ENCODE measurements at regions not wholly inside any gene's neighbourhood (a gene's known extent, or its start where the extent isn't known, plus 50 kb on each side); places are given as distances from the start of the nearest gene placed in this dataset.

DNA sequence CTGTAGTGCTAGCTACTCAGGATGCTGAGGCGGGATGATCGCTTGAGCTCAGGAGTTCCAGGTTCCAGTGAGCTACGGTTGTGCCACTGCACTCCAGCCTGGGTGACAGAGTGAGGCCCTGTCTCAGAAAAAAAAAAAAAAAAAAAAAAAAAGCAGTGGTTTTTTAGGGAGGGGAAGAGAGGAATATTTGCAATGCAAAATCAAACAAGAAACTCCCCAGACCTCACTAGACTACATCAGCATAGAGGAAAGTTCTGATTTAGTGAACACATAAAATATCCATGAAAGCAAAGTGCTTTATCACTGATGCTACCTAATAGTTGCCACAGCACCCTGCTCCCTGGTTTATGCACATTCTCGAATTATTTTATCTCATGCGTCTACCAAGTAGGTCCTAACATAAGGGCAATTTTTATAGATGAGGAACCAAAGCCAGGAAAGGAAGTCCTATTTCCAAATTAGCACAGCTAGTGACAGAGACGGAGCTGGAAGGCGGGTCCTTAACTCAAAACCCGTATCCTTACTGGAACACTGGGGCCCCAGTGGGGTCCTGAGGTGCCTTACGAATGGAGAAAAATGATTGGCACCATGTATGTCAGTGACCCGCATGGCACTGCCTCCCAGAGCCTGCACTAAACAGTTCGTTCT is 50.7 kb upstream of the GPR157 start:
- DNase-seq (ENCODE audit: low read depth) = no peak

DNA sequence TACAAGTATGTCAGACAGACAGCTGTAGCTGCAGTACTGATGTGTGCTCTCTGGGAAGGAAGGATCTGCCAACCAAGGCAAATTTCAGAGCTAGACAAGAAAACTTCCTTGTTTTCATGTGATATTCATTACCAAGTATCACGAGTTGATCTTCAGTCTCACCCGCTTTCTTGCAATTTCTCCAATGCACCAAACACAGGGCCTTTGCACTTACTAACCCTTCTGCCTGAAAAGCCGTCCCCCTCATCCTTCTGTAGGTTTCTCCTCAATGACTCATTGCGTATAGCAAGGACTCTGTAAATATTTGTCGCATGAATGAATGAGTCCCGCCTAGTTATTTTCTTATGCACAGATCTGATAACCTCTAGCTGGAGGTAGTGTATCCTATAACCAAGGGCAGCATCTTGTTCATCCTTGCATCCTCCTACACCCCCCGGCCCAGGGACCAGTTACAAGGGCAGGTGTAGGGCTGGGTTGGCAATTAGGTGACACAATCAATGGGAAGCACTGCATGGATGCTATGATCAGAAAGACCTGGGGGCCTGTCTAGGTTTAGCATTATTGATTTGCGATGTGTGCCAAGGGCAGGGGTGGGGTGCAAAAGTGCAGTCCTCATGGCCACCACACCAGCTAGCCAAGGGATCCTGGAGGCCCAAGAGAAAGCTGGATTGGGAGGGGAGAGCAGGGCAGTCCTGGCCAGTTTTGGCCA is 51.4 kb upstream of the GPR157 start:
- no peak for DNase-seq (ENCODE audit: low read depth)

DNA sequence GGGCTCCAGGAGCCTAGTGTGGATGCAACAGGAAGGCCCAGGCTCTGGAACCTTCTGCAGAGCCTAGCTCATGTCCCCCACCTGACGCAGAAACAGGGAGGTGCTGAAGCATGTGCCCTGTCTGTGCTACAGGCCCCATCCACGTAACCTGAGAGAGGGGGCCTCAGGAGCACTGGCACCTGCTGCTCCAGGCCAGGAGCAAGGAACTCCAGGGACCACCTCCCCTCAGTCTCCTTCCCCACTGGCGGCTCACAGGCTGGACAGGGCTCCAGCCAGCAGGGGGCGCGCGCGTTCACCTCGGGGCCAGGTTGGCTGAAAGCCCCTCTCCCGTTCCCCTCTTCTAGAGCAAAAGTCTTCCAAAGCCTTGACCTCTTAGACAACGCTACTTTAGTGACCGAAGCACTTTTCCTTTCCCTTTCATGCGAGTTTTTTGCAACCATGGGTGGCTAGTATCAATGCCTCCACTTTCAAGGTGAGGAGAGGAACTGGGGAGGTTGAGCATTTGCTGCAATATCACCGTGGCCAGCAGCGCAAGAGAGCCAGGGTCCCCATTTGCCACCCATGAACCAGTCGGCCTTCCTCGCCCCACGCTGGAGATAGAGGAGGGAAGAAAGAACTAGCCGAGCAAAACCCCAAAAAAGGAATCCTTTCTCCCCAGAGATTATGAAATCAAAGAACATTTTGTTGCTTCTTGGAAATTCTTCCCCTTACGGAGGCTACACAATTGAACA is 52.4 kb upstream of the GPR157 start:
- peak; percentile 79 for DNase-seq (ENCODE audit: low read depth)

DNA sequence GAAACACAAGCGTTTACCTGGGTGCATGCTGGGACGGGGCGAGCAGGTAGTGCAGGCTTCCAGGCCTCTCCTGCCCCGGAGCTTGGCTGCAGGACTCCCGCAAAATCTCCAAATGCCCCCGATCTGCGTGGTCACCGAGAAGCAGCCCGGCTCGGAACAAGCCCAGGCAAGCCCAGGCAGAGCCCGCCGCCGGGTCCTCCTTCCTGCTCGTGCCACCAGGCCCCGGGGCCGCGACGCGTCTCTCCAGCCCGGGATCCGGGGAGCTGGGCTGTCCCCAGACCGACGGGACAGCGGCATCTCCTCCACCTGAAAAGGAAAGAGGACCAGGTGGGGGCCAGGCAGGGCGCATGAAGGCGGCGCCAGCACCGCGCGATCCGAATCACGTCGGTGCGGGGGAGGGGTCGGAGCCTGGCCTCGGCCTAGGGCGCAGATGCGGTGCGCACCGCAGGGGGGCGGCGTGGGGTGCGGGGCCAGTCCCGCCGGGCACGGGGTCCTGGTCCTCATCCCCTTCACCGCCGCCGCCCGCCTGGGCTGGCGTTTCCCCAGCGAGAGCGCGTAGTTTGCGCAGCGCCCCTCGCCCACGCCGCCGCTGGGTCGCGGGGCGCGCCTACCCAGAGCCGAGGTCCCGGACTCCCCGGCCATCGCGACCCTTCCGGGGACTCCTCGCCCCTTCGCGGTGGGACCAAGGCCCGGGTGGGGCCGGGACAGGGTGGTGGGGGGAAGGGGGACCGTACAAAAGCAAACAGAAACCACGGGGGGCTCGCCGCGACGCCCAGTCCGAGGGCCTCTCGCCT is 52.4 kb upstream of the H6PD start:
- DNase-seq (ENCODE audit: low read depth) = peak; percentile 64

DNA sequence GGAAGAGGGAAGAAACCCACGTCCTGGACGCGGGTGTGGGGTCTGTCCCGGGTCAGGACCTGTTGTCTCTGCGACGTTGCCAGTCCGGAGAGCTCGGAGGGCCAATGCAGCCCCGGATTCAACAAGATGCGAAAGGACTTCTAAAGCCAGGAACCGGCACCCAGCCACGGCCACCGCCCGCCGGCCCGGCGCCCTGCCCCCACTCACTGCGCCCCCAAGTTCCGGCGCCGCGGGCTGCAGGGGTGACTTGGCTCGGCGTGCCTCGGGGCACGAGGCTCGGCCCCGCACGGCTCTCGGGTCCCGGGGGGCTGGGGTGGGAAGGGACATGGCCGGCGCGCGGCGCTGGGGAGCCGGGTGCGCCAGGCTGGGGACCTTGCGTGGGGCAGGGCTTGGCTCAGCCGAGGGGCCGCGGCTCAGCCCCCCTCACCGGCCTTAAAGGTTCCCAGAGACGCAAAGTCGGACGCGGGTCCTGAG is 51.8 kb upstream of the H6PD start:
- peak; percentile 33 for DNase-seq (ENCODE audit: low read depth)

DNA sequence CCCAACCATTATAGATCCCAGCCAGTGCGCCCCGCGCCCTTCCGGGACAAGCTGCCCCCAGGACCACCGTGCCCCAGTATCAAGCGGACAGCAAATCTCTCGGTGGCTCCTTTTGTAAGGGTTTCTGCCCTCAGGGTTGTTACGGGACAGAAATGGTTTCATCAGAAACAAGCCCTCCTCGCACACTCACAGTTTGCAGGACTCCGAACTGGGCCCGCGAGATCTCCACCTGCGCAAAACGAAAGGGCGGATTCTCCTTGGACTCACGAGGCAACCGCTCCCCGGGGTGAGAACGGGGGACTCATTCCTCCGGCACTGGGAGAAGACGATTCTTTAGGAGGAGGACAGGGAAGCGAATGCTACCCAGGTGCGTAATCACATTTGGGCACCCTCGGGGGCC is 51.1 kb upstream of the H6PD start:
- DNase-seq (ENCODE audit: low read depth) = no peak

DNA sequence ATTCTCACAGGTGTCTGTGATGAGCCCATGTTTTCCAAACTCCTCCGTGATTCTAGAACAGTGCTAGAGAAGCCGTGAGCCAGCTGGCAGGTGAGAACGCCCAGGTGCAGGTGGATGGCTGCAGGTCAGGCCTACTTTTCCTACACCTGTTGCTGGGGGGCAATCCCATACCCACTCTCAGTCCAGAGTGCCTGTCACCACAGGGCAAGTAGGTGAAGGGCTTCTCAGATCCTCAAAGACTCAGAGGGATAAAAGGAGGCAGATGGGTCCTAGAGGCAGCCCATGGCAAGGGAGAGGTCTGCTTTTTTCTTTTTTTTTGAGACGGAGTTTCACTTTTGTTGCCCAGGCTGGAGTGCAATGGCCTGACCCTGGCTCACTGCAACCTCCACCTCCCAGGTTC is 50.7 kb upstream of the H6PD start:
- DNase-seq (ENCODE audit: low read depth) = peak; percentile 20

DNA sequence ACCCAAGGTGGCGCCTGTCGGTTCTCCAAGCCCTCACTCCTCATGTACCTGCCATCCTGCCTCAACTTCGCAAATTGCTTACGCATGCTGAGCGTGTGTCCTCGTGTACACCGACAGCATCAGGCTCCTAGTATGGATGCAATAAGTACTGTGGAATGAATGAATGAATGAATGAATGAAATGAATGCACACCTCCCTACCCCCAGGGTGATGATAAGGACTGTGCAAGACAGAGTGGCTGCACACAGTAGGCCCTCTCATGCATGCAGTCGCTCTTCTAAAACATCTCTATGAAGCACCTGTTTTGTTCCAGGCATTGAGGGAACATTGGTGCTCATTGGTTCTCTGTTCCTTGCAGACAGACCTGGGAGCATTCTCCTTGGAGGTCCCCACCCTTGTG is 49.8 kb upstream of the H6PD start:
- no peak for DNase-seq (ENCODE audit: low read depth)
